ENCODE measurements at regions not wholly inside any gene's neighbourhood (a gene's known extent, or its start where the extent isn't known, plus 50 kb on each side); places are given as distances from the start of the nearest gene placed in this dataset.

GRCh38 chr14:66383257-66383656, 102.9 kb upstream of the CCDC196 start:
- Histone ChIP-seq H4K20me1 (ENCODE audit: insufficient read depth, low read length) (no peaks in the 10 kb centered on the region), H3K4me1 (ENCODE audit: low read length) (no peaks in the 10 kb centered on the region), H3K27me3 (ENCODE audit: low read depth, low read length) (peaks cover 2% of the 10 kb centered on the region; the same call in 1 of the 2 replicates), H2AFZ (ENCODE audit: low read depth, low read length) (no peak overlapping the region), H3K27ac (ENCODE audit: low read length) (no peak overlapping the region), H3K9ac (ENCODE audit: low read length) (no peak overlapping the region), H3K79me2 (ENCODE audit: low read length) (no peaks in the 10 kb centered on the region), H3K4me3 (ENCODE audit: low read length) (no peak overlapping the region), H3K4me2 (ENCODE audit: low read length) (no peak overlapping the region), H3K36me3 (replicated peaks; ENCODE audit: low read depth, low read length) (no peaks in the 10 kb centered on the region), H3K9me3 (ENCODE audit: insufficient read depth, low read length) (no peaks in the 10 kb centered on the region)
- no peak for TF ChIP-seq CTCF (IDR thresholded peaks at IDR 0.05; ENCODE audit: low read depth, low read length)
- TF ChIP-seq EZH2phosphoT487 (IDR thresholded peaks at IDR 0.05; ENCODE audit: low read depth), result no peak

- Histone ChIP-seq H3K27me3 (ENCODE audit: low read depth, low read length) (peaks cover 2% of the 10 kb centered on the region; the same call in 1 of the 2 replicates), H4K20me1 (ENCODE audit: insufficient read depth, low read length) (no peaks in the 10 kb centered on the region), H2AFZ (ENCODE audit: low read depth, low read length) (no peak overlapping the region), H3K4me1 (ENCODE audit: low read length) (no peaks in the 10 kb centered on the region), H3K4me2 (ENCODE audit: low read length) (no peak overlapping the region), H3K79me2 (ENCODE audit: low read length) (no peaks in the 10 kb centered on the region), H3K9me3 (ENCODE audit: insufficient read depth, low read length) (no peaks in the 10 kb centered on the region), H3K4me3 (ENCODE audit: low read length) (no peak overlapping the region), H3K36me3 (replicated peaks; ENCODE audit: low read depth, low read length) (no peaks in the 10 kb centered on the region), H3K27ac (ENCODE audit: low read length) (no peak overlapping the region), H3K9ac (ENCODE audit: low read length) (no peak overlapping the region)
- TF ChIP-seq EZH2phosphoT487 (IDR thresholded peaks at IDR 0.05; ENCODE audit: low read depth), result no peak
- TF ChIP-seq CTCF (IDR thresholded peaks at IDR 0.05; ENCODE audit: low read depth, low read length), result no peak
Observed at GRCh38 chr14:66383771-66384170, 102.4 kb upstream of the CCDC196 start.

DNA sequence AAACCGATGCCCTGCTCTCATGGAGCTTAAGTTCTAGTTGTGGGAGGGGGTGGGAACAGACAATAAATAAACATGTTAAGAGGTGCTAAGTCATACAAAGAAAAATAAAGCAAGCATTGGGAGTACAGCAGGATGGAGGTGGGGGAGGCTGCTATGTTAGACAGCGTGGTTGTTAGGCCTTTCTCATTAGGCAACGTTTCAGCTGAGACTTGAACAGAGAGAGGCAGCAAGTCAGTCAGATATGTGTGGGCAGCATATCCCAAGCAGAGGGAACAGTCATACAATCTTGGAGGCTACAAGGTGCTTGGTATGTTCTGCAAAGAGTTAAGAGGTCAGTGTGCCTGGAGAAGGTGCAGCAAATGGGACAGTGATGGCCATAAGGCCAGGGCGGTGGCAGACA, 97.7 kb upstream of the CCDC196 start:
- Histone ChIP-seq H3K36me3 (replicated peaks; ENCODE audit: low read depth, low read length) (no peaks in the 10 kb centered on the region), H4K20me1 (ENCODE audit: insufficient read depth, low read length) (no peaks in the 10 kb centered on the region), H3K27me3 (ENCODE audit: low read depth, low read length) (peaks cover 7% of the 10 kb centered on the region; the same call in 1 of the 2 replicates), H3K4me3 (ENCODE audit: low read length) (no peak overlapping the region), H3K27ac (ENCODE audit: low read length) (no peak overlapping the region), H3K4me1 (ENCODE audit: low read length) (no peaks in the 10 kb centered on the region), H3K4me2 (ENCODE audit: low read length) (no peak overlapping the region), H3K9me3 (ENCODE audit: insufficient read depth, low read length) (no peaks in the 10 kb centered on the region), H2AFZ (ENCODE audit: low read depth, low read length) (no peak overlapping the region), H3K9ac (ENCODE audit: low read length) (no peak overlapping the region), H3K79me2 (ENCODE audit: low read length) (no peaks in the 10 kb centered on the region)
- TF ChIP-seq CTCF (IDR thresholded peaks at IDR 0.05; ENCODE audit: low read depth, low read length), result no peak

- Histone ChIP-seq H3K9me3 (ENCODE audit: insufficient read depth, low read length) (no peaks in the 10 kb centered on the region), H4K20me1 (ENCODE audit: insufficient read depth, low read length) (no peaks in the 10 kb centered on the region), H3K79me2 (ENCODE audit: low read length) (no peaks in the 10 kb centered on the region), H3K4me1 (ENCODE audit: low read length) (no peaks in the 10 kb centered on the region), H3K36me3 (replicated peaks; ENCODE audit: low read depth, low read length) (no peaks in the 10 kb centered on the region), H2AFZ (ENCODE audit: low read depth, low read length) (no peak overlapping the region), H3K4me2 (ENCODE audit: low read length) (no peak overlapping the region), H3K27me3 (ENCODE audit: low read depth, low read length) (peaks cover 7% of the 10 kb centered on the region; the same call in 1 of the 2 replicates), H3K27ac (ENCODE audit: low read length) (no peak overlapping the region), H3K9ac (ENCODE audit: low read length) (no peak overlapping the region), H3K4me3 (ENCODE audit: low read length) (no peak overlapping the region)
- TF ChIP-seq CTCF (IDR thresholded peaks at IDR 0.05; ENCODE audit: low read depth, low read length), result no peak
- no peak for TF ChIP-seq EZH2phosphoT487 (IDR thresholded peaks at IDR 0.05; ENCODE audit: low read depth)
Observed at GRCh38 chr14:66389481-66389880, 96.7 kb upstream of the CCDC196 start.
